ENCODE measurements at regions not wholly inside any gene's neighbourhood (a gene's known extent, or its start where the extent isn't known, plus 50 kb on each side); places are given as distances from the start of the nearest gene placed in this dataset.

DNA sequence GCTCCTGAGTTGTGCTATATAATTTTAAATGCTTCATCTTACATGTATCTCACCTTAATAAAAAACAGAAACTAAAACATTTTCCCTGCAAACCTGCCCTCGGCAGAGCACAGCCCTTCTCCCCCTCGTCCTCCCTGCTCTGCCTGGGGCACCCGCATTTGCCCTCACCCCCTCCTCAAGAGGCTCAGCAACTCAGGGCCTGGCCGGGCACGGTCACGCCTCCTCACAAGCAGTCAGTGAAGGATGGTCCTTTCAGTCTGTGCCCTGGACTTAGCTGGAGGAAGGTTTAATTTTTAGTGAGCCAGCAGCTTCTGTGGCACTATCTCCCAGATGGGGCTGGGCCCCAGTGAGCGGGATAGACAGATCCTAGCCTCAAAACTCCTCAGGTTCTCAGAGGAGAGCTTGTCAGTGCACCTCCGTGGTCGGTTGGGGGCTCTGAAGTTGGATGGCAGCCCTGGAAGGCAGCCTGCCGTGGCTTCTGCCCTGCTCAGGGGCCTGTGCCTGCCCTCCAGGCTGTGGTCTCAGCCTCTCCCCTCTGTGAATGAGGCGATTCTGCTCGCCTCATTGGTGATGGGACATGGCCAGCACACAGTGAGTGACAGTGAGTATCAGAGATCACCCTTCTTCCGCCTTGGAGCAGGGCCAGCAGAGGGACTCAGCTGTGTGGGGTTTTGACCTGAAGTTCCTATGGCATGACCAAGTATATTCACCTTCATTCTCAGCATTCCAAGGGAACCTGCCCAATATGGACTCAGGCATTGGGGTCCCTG lies 56.3 kb upstream of the AFF3 start:
- intact Hi-C loops (cut with DNase I, micrococcal nuclease) = no loop called here
- no peaks in the 10 kb centered on the region for H3K36me3 ChIP-seq (ENCODE audit: low read depth)
- no peaks in the 10 kb centered on the region for H3K9me3 ChIP-seq
- DNase-seq (no peak), ATAC-seq (no peak)
- no peaks in the 10 kb centered on the region for H3K4me1 ChIP-seq (ENCODE audit: low read depth)
- TF ChIP-seq, protein P1, sequence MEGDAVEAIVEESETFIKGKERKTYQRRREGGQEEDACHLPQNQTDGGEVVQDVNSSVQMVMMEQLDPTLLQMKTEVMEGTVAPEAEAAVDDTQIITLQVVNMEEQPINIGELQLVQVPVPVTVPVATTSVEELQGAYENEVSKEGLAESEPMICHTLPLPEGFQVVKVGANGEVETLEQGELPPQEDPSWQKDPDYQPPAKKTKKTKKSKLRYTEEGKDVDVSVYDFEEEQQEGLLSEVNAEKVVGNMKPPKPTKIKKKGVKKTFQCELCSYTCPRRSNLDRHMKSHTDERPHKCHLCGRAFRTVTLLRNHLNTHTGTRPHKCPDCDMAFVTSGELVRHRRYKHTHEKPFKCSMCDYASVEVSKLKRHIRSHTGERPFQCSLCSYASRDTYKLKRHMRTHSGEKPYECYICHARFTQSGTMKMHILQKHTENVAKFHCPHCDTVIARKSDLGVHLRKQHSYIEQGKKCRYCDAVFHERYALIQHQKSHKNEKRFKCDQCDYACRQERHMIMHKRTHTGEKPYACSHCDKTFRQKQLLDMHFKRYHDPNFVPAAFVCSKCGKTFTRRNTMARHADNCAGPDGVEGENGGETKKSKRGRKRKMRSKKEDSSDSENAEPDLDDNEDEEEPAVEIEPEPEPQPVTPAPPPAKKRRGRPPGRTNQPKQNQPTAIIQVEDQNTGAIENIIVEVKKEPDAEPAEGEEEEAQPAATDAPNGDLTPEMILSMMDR (IDR thresholded peaks at IDR 0.05) = no peak
- no peak overlapping the region for H3K4me3 ChIP-seq

DNA sequence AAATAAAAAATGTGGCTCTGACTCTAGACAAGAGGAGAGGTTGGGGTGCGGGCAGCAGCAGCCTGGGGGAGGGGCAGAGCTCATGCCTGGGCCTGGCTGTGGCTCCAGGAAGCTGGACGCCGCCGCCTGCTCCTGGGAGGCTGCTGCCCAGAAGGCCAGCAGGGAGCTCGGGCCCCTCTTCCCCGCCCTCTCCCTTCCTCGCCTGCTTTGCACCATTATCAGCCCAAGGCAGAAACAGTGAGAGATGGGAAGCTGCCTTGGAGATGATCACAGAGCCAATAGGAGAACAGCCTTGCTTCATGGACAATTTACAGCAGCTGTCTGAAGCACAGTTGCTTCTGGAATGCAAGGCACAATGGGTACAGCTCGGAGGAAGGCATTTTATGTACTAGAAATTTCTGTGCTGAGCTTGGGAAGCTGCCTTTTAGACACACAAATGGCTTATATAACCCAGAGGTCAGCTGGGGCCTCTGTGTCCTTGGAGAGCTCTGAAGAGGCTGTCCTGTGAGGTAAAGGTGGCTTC lies 55.3 kb upstream of the AFF3 start:
- H3K36me3 ChIP-seq (ENCODE audit: low read depth) = no peaks in the 10 kb centered on the region
- DNase-seq (peak; percentile 34 to 62 (median 40)), ATAC-seq (peak; percentile 42)
- H3K4me1 ChIP-seq (ENCODE audit: low read depth) = no peaks in the 10 kb centered on the region
- no peak overlapping the region for H3K4me3 ChIP-seq
- TF ChIP-seq, protein P1 (IDR thresholded peaks at IDR 0.05) = no peak
- intact Hi-C loops (cut with DNase I, micrococcal nuclease) = no loop called here
- no peaks in the 10 kb centered on the region for H3K9me3 ChIP-seq

DNA sequence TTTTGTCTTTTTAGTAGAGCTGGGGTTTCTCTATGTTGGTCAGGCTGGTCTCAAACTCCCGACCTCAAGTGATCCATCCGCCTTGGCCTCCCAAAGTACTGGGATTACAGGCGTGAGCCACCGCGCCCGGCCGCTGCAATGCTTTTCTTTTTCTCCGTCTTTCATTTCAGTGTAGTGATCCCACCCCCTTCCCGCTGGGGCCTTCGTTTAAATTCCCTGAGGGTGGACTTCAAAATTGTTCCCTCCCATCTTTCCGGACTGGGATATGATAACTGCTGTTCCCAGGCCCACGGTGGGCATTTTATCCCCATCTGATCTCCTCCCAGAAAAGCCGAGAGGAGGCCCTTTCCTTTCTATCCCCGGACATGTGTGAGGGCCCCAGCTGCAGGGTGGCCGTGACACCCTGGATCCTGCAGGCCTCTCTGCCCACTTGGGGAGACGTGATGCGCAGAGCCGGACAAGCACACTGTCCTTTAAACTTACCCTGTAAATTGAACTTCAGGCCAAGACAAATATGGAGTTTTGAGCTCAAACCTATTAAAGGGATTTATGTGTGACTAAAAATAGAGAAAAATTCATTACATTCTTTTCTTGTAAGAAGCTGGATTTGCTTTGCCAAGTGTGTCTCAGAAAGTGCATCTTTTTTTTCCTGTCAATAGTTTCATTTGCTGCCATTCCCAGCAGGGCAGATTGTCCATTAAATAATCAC lies 54.5 kb upstream of the AFF3 start:
- Histone ChIP-seq H3K9me3 (no peaks in the 10 kb centered on the region), H3K4me3 (no peak overlapping the region), H3K4me1 (ENCODE audit: low read depth) (no peaks in the 10 kb centered on the region), H3K36me3 (ENCODE audit: low read depth) (no peaks in the 10 kb centered on the region)
- intact Hi-C loops (cut with DNase I, micrococcal nuclease) = no loop called here
- TF ChIP-seq, protein P1 (IDR thresholded peaks at IDR 0.05) = no peak
- no peak for DNase-seq
- peak; percentile 16 for ATAC-seq

DNA sequence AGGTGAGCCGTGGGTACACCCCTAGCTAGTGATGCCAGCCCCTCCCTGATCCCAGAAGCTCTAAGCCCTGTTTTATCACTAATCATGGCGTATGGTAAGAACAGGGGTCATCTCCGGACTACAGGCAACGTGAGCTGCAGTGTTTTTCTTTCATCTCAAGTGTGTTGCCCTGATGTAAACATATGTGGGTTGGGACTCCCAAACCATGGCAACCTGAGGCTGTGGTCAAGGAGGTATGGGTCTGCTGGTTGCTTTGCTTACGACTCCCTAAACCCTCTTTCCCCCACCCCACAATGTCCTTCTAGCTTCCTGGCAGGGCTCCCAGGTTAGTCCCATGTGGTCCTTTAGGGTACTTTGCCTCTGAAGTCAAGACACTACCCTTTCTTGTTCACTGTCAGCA lies 53.6 kb upstream of the AFF3 start:
- no peak for ATAC-seq
- H3K4me3 ChIP-seq = no peak overlapping the region
- H3K4me1 ChIP-seq (ENCODE audit: low read depth) = no peaks in the 10 kb centered on the region
- no peak for DNase-seq
- intact Hi-C loops (cut with DNase I, micrococcal nuclease) = no loop called here
- TF ChIP-seq, protein P1 (IDR thresholded peaks at IDR 0.05) = no peak
- H3K9me3 ChIP-seq = no peaks in the 10 kb centered on the region
- no peaks in the 10 kb centered on the region for H3K36me3 ChIP-seq (ENCODE audit: low read depth)

DNA sequence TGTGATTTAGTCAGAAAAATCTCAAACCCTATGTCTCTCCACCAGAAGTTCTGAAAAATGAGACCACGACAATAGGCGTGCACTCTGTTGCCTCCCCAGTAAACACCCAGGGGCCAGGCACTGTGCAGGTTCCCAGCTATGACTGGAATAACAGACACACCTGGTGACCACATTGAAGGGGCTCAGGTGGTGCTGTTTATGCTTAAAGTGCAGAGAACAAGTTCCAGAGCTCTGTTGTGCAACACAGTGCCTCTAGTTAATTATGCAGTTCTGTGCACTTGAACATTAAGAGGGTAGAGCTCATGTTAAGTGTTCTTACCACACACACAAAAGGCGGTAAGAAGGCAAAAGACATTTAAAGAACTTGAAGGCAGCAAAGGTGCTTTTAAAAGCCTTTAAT lies 52.6 kb upstream of the AFF3 start:
- ATAC-seq (no peak), DNase-seq (no peak)
- H3K4me1 ChIP-seq (ENCODE audit: low read depth) = no peaks in the 10 kb centered on the region
- no peaks in the 10 kb centered on the region for H3K9me3 ChIP-seq
- H3K4me3 ChIP-seq = no peak overlapping the region
- intact Hi-C loops (cut with DNase I, micrococcal nuclease) = no loop called here
- TF ChIP-seq, protein P1 (IDR thresholded peaks at IDR 0.05) = no peak
- no peaks in the 10 kb centered on the region for H3K36me3 ChIP-seq (ENCODE audit: low read depth)
